Panc1 (cell line): ENCODE measurements at regions not wholly inside any gene's neighbourhood (a gene's known extent, or its start where the extent isn't known, plus 50 kb on each side); places are given as distances from the start of the nearest gene placed in this dataset.

Experiments used
- CTCF ChIP-seq: fragments of 450-650 bp; IDR thresholded peaks from 2 replicates; pipeline ENCODE4 v1.5.1; 2017; ENCODE audit warnings: mild to moderate bottlenecking
- POLR2AphosphoS5 ChIP-seq: IDR thresholded peaks from 2 replicates; pipeline ENCODE4 v1.6.1; 2012; ENCODE audit warnings: mild to moderate bottlenecking, low read depth, low read length, moderate library complexity
- SIN3A ChIP-seq: IDR thresholded peaks from 2 replicates; pipeline ENCODE4 v1.6.1; 2012; ENCODE audit warnings: low read depth, mild to moderate bottlenecking, low read length, moderate library complexity, borderline replicate concordance; ENCODE audit not compliant: insufficient read depth
- TCF7L2 ChIP-seq: IDR thresholded peaks from 2 replicates; pipeline ENCODE4 v1.6.1; 2011; ENCODE audit warnings: mild to moderate bottlenecking, low read depth, low read length, inconsistent platforms
- TF ChIP-seq, protein P1 (sequence below), 2 experiments: IDR thresholded peaks; 2 replicates each; pipeline ENCODE4 v1.6.1; 2011 to 2012; ENCODE audit warnings: low read depth in 2 of 2, control low read depth in 1 of 2, low read length in 1 of 2, mild to moderate bottlenecking in 1 of 2, moderate library complexity in 1 of 2; ENCODE audit not compliant: insufficient read depth in 1 of 2

DNA sequence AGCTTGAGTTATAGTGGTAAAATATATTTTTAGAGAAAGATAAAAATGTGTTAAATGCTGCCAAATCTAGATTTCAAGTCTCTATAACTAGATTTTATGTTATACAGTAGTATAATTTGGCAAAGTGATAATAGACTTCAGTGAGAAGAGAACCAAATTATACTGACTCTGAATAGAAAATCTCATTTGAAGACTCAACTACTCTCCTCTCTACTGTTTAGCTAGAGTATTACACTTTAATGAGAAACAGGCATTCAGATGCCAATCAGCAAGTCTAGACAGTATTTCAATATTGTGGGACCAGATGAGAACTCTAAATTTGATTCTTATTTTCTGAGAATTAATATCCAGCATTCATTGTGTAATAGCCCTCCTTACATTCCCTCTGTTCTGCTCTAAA is 311.2 kb downstream of the SLITRK5 start:
- TF ChIP-seq CTCF (no peak), POLR2AphosphoS5 (no peak), SIN3A (no peak), TCF7L2 (no peak)
- TF ChIP-seq, protein P1, sequence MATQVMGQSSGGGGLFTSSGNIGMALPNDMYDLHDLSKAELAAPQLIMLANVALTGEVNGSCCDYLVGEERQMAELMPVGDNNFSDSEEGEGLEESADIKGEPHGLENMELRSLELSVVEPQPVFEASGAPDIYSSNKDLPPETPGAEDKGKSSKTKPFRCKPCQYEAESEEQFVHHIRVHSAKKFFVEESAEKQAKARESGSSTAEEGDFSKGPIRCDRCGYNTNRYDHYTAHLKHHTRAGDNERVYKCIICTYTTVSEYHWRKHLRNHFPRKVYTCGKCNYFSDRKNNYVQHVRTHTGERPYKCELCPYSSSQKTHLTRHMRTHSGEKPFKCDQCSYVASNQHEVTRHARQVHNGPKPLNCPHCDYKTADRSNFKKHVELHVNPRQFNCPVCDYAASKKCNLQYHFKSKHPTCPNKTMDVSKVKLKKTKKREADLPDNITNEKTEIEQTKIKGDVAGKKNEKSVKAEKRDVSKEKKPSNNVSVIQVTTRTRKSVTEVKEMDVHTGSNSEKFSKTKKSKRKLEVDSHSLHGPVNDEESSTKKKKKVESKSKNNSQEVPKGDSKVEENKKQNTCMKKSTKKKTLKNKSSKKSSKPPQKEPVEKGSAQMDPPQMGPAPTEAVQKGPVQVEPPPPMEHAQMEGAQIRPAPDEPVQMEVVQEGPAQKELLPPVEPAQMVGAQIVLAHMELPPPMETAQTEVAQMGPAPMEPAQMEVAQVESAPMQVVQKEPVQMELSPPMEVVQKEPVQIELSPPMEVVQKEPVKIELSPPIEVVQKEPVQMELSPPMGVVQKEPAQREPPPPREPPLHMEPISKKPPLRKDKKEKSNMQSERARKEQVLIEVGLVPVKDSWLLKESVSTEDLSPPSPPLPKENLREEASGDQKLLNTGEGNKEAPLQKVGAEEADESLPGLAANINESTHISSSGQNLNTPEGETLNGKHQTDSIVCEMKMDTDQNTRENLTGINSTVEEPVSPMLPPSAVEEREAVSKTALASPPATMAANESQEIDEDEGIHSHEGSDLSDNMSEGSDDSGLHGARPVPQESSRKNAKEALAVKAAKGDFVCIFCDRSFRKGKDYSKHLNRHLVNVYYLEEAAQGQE (IDR thresholded peaks at IDR 0.05; ENCODE audit: insufficient read depth in 1 of 2, low read depth in 2 of 2, low read length in 1 of 2) = no peak
